DND-41 (cell line): ENCODE measurements at regions not wholly inside any gene's neighbourhood (a gene's known extent, or its start where the extent isn't known, plus 50 kb on each side); places are given as distances from the start of the nearest gene placed in this dataset.

Experiments
- ATAC-seq: fragments of 200-7000 bp; cut with Tn5 transposase; 3 replicates; pipeline ENCODE4 v1.9.1; 2021; ENCODE audit warnings: low read depth; ENCODE audit not compliant: insufficient read depth
- DNase-seq: peaks from one replicate; pipeline ENCODE4 v3.0.0-alpha.2; 2020
- H2AFZ ChIP-seq: 2 replicates; pipeline ENCODE4 v1.6.0; 2012; ENCODE audit warnings: low read depth, low read length
- H3K27ac ChIP-seq: 2 replicates; pipeline ENCODE4 v1.5.1; 2012; ENCODE audit warnings: low read length, inconsistent platforms
- H3K27me3 ChIP-seq: fragments of 200-600 bp; sonication (generic); 2 replicates; pipeline ENCODE4 v1.6.0; 2012; ENCODE audit warnings: low read length, mild to moderate bottlenecking, inconsistent platforms; ENCODE audit not compliant: insufficient read depth, poor library complexity
- H3K36me3 ChIP-seq: 2 replicates; pipeline ENCODE4 v1.5.1; 2012; ENCODE audit warnings: low read length, inconsistent platforms; ENCODE audit not compliant: insufficient read depth
- H3K4me1 ChIP-seq: 2 replicates; pipeline ENCODE4 v1.5.1; 2012; ENCODE audit warnings: mild to moderate bottlenecking, low read length; ENCODE audit not compliant: insufficient read depth
- H3K4me2 ChIP-seq: 2 replicates; pipeline ENCODE4 v1.6.0; 2012; ENCODE audit warnings: mild to moderate bottlenecking, moderate library complexity, low read length, inconsistent platforms; ENCODE audit not compliant: insufficient read depth
- H3K4me3 ChIP-seq, 2 experiments: fragments of 200-600 bp in 1 of 2; shearing (Covaris generic) in 1 of 2; 2 replicates each; pipeline ENCODE4 v1.5.1; 2012 to 2016; ENCODE audit warnings: inconsistent platforms in 2 of 2, low read length in 2 of 2, mild to moderate bottlenecking in 2 of 2, low read depth in 1 of 2, moderate library complexity in 1 of 2
- H3K79me2 ChIP-seq: 2 replicates; pipeline ENCODE4 v1.6.0; 2012; ENCODE audit warnings: low read length, inconsistent platforms; ENCODE audit not compliant: insufficient read depth
- H3K9ac ChIP-seq: 2 replicates; pipeline ENCODE4 v1.6.0; 2012; ENCODE audit warnings: low read depth, mild to moderate bottlenecking, inconsistent platforms, low read length, moderate library complexity
- H3K9me3 ChIP-seq: 2 replicates; pipeline ENCODE4 v1.5.1; 2012; ENCODE audit warnings: low read length, moderate library complexity, mild to moderate bottlenecking, inconsistent platforms; ENCODE audit not compliant: insufficient read depth, severe bottlenecking
- H4K20me1 ChIP-seq: 2 replicates; pipeline ENCODE4 v1.6.0; 2012; ENCODE audit warnings: low read length; ENCODE audit not compliant: insufficient read depth
- EZH2 ChIP-seq: IDR thresholded peaks from 3 replicates; pipeline ENCODE4 v1.6.1; 2012; ENCODE audit warnings: borderline replicate concordance, low read depth, mild to moderate bottlenecking, moderate library complexity, low read length, inconsistent platforms; ENCODE audit not compliant: severe bottlenecking
- TF ChIP-seq, protein P1 (sequence below): IDR thresholded peaks from 2 replicates; pipeline ENCODE4 v1.5.1; 2012; ENCODE audit warnings: borderline replicate concordance, low read length, moderate library complexity, mild to moderate bottlenecking; ENCODE audit not compliant: poor library complexity, severe bottlenecking; ENCODE audit errors: extremely low read depth

DNA sequence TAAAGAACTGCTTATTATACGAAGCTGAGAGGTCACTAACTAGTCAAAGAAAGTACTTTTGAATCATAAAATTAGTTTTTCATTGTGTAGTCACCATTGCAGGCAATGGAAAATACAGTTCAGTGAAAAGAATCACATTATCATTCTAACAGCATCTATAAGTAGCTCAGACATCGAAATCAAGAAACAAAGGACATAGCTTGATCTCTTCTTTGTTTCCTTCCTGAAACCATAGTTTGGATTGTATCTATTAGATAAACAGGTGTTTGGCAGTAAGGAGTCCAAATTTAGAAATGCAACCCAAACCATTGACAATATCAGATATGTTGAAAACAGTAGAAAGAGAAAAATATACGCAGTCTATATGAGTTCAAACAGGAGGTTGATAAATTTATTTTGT, 697.3 kb downstream of the TFAP2A start:
- no peak overlapping the region for H3K27ac ChIP-seq
- H2AFZ ChIP-seq = no peak overlapping the region
- no peak overlapping the region for H3K9ac ChIP-seq
- H3K4me1 ChIP-seq = no peaks in the 10 kb centered on the region
- H3K36me3 ChIP-seq = no peaks in the 10 kb centered on the region
- ATAC-seq (no peak), DNase-seq (no peak)
- TF ChIP-seq, protein P1, sequence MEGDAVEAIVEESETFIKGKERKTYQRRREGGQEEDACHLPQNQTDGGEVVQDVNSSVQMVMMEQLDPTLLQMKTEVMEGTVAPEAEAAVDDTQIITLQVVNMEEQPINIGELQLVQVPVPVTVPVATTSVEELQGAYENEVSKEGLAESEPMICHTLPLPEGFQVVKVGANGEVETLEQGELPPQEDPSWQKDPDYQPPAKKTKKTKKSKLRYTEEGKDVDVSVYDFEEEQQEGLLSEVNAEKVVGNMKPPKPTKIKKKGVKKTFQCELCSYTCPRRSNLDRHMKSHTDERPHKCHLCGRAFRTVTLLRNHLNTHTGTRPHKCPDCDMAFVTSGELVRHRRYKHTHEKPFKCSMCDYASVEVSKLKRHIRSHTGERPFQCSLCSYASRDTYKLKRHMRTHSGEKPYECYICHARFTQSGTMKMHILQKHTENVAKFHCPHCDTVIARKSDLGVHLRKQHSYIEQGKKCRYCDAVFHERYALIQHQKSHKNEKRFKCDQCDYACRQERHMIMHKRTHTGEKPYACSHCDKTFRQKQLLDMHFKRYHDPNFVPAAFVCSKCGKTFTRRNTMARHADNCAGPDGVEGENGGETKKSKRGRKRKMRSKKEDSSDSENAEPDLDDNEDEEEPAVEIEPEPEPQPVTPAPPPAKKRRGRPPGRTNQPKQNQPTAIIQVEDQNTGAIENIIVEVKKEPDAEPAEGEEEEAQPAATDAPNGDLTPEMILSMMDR = no peak
- TF ChIP-seq EZH2 = no peak
- no peaks in the 10 kb centered on the region for H4K20me1 ChIP-seq
- H3K4me2 ChIP-seq = no peak overlapping the region
- H3K4me3 ChIP-seq = no peak overlapping the region
- H3K79me2 ChIP-seq = no peaks in the 10 kb centered on the region
- H3K9me3 ChIP-seq = no peaks in the 10 kb centered on the region
- H3K27me3 ChIP-seq = no peaks in the 10 kb centered on the region

- H3K27ac ChIP-seq = no peak overlapping the region
- no peaks in the 10 kb centered on the region for H3K9me3 ChIP-seq
- no peak overlapping the region for H2AFZ ChIP-seq
- no peak overlapping the region for H3K4me3 ChIP-seq
- no peak overlapping the region for H3K4me2 ChIP-seq
- no peaks in the 10 kb centered on the region for H3K27me3 ChIP-seq
- TF ChIP-seq, protein P1 = no peak
- TF ChIP-seq EZH2 = no peak
- H3K9ac ChIP-seq = no peak overlapping the region
- no peaks in the 10 kb centered on the region for H3K79me2 ChIP-seq
- no peaks in the 10 kb centered on the region for H3K36me3 ChIP-seq
- ATAC-seq (no peak), DNase-seq (no peak)
- H3K4me1 ChIP-seq = no peaks in the 10 kb centered on the region
- H4K20me1 ChIP-seq = no peaks in the 10 kb centered on the region
Measured at GRCh38 chr6:9711365-9711764, 703.5 kb downstream of the TFAP2A start.

DNA sequence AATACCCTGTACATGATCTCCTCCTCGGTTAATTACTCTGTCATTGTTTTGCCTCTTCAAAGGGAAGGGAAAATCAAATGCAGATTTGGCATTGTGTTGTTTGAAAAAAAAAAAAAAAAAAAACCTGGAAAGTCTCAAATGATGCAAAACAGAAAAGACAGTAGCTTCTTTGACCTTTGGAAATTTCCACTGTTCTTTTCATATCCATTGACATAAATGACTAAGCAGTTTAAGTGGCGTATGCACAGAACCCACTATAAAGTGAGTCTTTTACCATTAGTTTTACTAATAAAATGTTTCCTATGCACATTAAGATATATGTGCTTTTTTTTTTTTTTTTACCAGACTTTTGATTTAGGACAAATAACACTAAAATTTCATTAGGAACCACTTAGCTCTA, 704.3 kb downstream of the TFAP2A start:
- Histone ChIP-seq H2AFZ (no peak overlapping the region), H3K9ac (no peak overlapping the region), H3K27ac (no peak overlapping the region), H3K4me1 (no peaks in the 10 kb centered on the region), H3K79me2 (no peaks in the 10 kb centered on the region), H3K36me3 (no peaks in the 10 kb centered on the region), H3K27me3 (no peaks in the 10 kb centered on the region), H3K9me3 (no peaks in the 10 kb centered on the region), H3K4me2 (no peak overlapping the region), H3K4me3 (no peak overlapping the region), H4K20me1 (no peaks in the 10 kb centered on the region)
- no peak for TF ChIP-seq EZH2
- TF ChIP-seq, protein P1 = no peak
- ATAC-seq (no peak), DNase-seq (no peak)

GRCh38 chr6:9708600-9708999, 706.3 kb downstream of the TFAP2A start:
- Histone ChIP-seq H3K4me3 (no peak overlapping the region), H4K20me1 (no peaks in the 10 kb centered on the region), H3K9ac (no peak overlapping the region), H3K27ac (no peak overlapping the region), H3K36me3 (no peaks in the 10 kb centered on the region), H3K27me3 (no peaks in the 10 kb centered on the region), H3K4me2 (no peak overlapping the region), H3K79me2 (no peaks in the 10 kb centered on the region), H3K4me1 (no peaks in the 10 kb centered on the region), H2AFZ (no peak overlapping the region), H3K9me3 (no peaks in the 10 kb centered on the region)
- DNase-seq (no peak), ATAC-seq (no peak)
- TF ChIP-seq, protein P1 = no peak
